ENCODE measurements at regions not wholly inside any gene's neighbourhood (a gene's known extent, or its start where the extent isn't known, plus 50 kb on each side); places are given as distances from the start of the nearest gene placed in this dataset.
"Not testable (repeated sequence)": the region's sequence is repeated elsewhere in the genome, so short reads cannot be mapped to it uniquely, and the experiment has no call there.

GRCh38 chr12:116664085-116664484, 73.8 kb downstream of the SPRING1 start:
- Histone ChIP-seq H3K4me1 (peaks cover 3% of the 10 kb centered on the region), H3K27me3 (ENCODE audit: insufficient read depth in 3 of 3, low read length in 2 of 3) (no peaks in the 10 kb centered on the region), H3K9me3 (no peaks in the 10 kb centered on the region), H3K36me3 (ENCODE audit: insufficient read depth in 1 of 2, low read depth in 1 of 2) (no peaks in the 10 kb centered on the region), H3K4me3 (no peak overlapping the region), H3K27ac (no peak overlapping the region)
- 80 to 85% (median 82%) methylated on average over 4 of the region's 4 CpGs for WGBS, 3 donors
- TF ChIP-seq, protein P1, sequence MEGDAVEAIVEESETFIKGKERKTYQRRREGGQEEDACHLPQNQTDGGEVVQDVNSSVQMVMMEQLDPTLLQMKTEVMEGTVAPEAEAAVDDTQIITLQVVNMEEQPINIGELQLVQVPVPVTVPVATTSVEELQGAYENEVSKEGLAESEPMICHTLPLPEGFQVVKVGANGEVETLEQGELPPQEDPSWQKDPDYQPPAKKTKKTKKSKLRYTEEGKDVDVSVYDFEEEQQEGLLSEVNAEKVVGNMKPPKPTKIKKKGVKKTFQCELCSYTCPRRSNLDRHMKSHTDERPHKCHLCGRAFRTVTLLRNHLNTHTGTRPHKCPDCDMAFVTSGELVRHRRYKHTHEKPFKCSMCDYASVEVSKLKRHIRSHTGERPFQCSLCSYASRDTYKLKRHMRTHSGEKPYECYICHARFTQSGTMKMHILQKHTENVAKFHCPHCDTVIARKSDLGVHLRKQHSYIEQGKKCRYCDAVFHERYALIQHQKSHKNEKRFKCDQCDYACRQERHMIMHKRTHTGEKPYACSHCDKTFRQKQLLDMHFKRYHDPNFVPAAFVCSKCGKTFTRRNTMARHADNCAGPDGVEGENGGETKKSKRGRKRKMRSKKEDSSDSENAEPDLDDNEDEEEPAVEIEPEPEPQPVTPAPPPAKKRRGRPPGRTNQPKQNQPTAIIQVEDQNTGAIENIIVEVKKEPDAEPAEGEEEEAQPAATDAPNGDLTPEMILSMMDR (IDR thresholded peaks at IDR 0.05) = no peak
- DNase-seq (no peak), ATAC-seq (no peak)
- intact Hi-C loops (cut with DNase I) = loop anchor here in 1 of 2 donors (5.0 kb wide), 1 partner anchor 42 kb away; no protein-coding TSS in a partner anchor

GRCh38 chr12:116662612-116663144, 75.2 kb downstream of the SPRING1 start:
- H3K27me3 ChIP-seq (ENCODE audit: insufficient read depth in 3 of 3, low read length in 2 of 3) = no peaks in the 10 kb centered on the region
- H3K36me3 ChIP-seq (ENCODE audit: insufficient read depth in 1 of 2, low read depth in 1 of 2) = no peaks in the 10 kb centered on the region
- TF ChIP-seq, protein P1 (IDR thresholded peaks at IDR 0.05) = no peak
- intact Hi-C loops (cut with DNase I) = loop anchor here in 1 of 2 donors (5.0 kb wide), 1 partner anchor 40 kb away; no protein-coding TSS in a partner anchor
- no peak overlapping the region for H3K4me3 ChIP-seq
- no peak for DNase-seq
- no peaks in the 10 kb centered on the region for H3K9me3 ChIP-seq
- peaks cover 8% of the 10 kb centered on the region for H3K4me1 ChIP-seq
- WGBS, 3 donors = 22 to 53% (median 29%) methylated on average over 20 to 21 of the region's 21 CpGs
- ATAC-seq = no peak
- no peak overlapping the region for H3K27ac ChIP-seq

DNA sequence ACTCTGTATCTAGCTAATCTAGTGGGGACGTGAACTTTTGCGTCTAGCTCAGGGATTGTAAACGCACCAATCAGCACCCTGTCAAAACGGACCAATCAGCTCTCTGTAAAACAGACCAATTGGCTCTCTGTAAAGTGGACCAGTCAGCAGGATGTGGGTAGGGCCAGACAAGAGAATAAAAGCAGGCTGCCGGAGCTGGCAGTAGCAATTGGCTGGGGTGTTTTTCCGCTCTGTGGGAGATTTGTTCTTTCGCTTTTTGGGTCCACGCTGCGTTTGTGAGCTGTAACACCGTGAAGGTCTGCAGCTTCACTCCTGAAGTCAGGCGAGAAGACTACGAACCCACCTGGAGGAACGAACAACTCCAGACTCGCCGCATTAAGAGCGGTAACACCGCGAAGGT, 76.5 kb downstream of the SPRING1 start:
- Histone ChIP-seq H3K27ac (no peak overlapping the region), H3K36me3 (ENCODE audit: insufficient read depth in 1 of 2, low read depth in 1 of 2) (no peaks in the 10 kb centered on the region), H3K4me1 (peaks cover 8% of the 10 kb centered on the region), H3K4me3 (no peak overlapping the region), H3K9me3 (no peaks in the 10 kb centered on the region), H3K27me3 (ENCODE audit: insufficient read depth in 3 of 3, low read length in 2 of 3) (no peaks in the 10 kb centered on the region)
- intact Hi-C loops (cut with DNase I) = loop anchor here in 1 of 2 donors (5.0 kb wide), 1 partner anchor 39 kb away; no protein-coding TSS in a partner anchor
- ATAC-seq (no peak), DNase-seq (no peak)
- WGBS, 3 donors = 96 to 97% (median 97%) methylated on average over 18 of the region's 18 CpGs
- TF ChIP-seq, protein P1 (IDR thresholded peaks at IDR 0.05) = no peak

DNA sequence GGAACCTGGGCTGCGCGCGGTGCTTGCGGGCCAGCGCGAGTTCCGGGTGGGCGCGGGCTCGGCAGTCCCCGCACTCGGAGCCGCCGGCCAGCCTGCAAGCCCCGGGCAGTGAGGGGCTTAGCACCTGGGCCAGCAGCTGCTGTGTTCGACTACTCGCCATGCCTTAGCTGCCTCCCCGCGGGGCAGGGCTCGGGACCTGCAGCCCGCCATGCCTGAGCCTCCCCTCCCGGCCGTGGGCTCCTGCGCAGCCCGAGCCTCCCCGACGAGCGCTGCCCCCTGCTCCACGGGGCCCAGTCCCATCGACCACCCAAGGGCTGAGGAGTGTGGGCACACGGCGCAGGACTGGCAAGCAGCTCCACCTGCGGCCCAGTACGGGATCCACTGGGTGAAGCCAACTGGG, 77.1 kb downstream of the SPRING1 start:
- intact Hi-C loops (cut with DNase I) = loop anchor here in 1 of 2 donors (5.0 kb wide), 1 partner anchor 38 kb away; no protein-coding TSS in a partner anchor
- not testable (repeated sequence) for DNase-seq; H3K4me1 ChIP-seq; H3K27ac ChIP-seq; H3K27me3 ChIP-seq (ENCODE audit: insufficient read depth in 3 of 3, low read length in 2 of 3); ATAC-seq; H3K9me3 ChIP-seq; H3K4me3 ChIP-seq; H3K36me3 ChIP-seq (ENCODE audit: insufficient read depth in 1 of 2, low read depth in 1 of 2)
- WGBS, 3 donors = 94 to 98% (median 97%) methylated on average over 26 to 34 of the region's 34 CpGs

DNA sequence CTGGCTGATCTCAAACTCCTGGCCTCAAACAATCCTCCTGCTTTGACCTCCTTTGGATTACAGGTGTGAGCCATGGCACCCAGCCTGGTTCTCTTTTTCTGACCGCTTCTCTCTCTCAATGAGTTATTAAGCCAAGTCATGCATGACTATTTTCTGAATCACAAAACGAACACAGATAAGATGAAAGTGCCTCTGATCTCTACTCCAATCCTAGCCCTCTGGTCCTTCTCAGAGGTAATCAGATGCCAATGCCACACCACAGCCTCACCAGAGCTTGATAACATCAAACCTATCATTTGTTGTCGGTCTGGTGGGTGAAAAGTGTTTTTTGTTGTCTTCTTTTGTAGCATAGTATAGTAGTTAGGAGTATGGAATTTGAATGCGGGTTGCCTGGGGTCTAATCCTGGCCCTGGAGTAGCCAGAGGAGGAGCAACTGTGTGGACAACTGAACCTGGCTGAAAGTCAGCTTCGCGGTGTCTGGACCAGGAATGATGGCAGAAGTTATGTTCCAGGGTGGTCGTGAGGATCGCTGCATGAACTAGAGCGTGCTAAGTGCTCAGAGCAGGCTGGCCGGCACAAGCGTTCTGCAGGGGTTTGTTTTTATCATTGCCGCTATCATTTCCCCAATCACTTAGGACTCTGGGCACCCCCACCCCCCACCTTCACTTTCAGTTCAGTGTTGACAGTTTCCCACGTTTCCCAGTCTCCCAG, 77.9 kb downstream of the SPRING1 start:
- Histone ChIP-seq H3K9me3 (no peaks in the 10 kb centered on the region), H3K36me3 (ENCODE audit: insufficient read depth in 1 of 2, low read depth in 1 of 2) (no peaks in the 10 kb centered on the region), H3K4me3 (no peak overlapping the region), H3K27ac (no peak overlapping the region), H3K27me3 (ENCODE audit: insufficient read depth in 3 of 3, low read length in 2 of 3) (no peaks in the 10 kb centered on the region), H3K4me1 (peaks cover 8% of the 10 kb centered on the region)
- intact Hi-C loops (cut with DNase I) = loop anchor here in 1 of 2 donors (5.0 kb wide), 1 partner anchor 38 kb away; no protein-coding TSS in a partner anchor
- TF ChIP-seq, protein P1 (IDR thresholded peaks at IDR 0.05) = no peak
- ATAC-seq = no peak
- WGBS, 3 donors = 85 to 90% (median 87%) methylated on average over 13 of the region's 13 CpGs
- no peak for DNase-seq

Measured in psoas muscle (tissue), 7 donors.